Suprapubic skin (tissue), 3 donors: ENCODE measurements at regions not wholly inside any gene's neighbourhood (a gene's known extent, or its start where the extent isn't known, plus 50 kb on each side); places are given as distances from the start of the nearest gene placed in this dataset.

ENCODE experiments used
- CTCF ChIP-seq, 2 donors: fragments of 200-600 bp in 1 of 2; fragments of 450-650 bp in 1 of 2; sonication (generic) in 1 of 2; IDR thresholded peaks; one replicate each; pipeline ENCODE4 v1.5.1; 2016 to 2019; ENCODE audit warnings: antibody characterized with exemption in 2 of 2, mild to moderate bottlenecking in 1 of 2, moderate library complexity in 1 of 2
- EP300 ChIP-seq: sonication (generic); formaldehyde crosslinking; IDR thresholded peaks from one replicate; pipeline ENCODE4 v1.6.1; 2017; ENCODE audit warnings: antibody characterized with exemption
- POLR2A ChIP-seq, 2 donors: fragments of 450-650 bp; IDR thresholded peaks; one replicate each; pipeline ENCODE4 v1.6.1; 2017; ENCODE audit warnings: antibody characterized with exemption in 2 of 2, mild to moderate bottlenecking in 2 of 2, moderate library complexity in 2 of 2

- no peak for TF ChIP-seq POLR2A (IDR thresholded peaks at IDR 0.05)
- no peak for TF ChIP-seq CTCF (IDR thresholded peaks at IDR 0.05)
- TF ChIP-seq EP300, result no peak
These were observed 525.9 kb upstream of the CDH8 start for GRCh38 chr16:62562121-62562520.
